ENCODE measurements at regions not wholly inside any gene's neighbourhood (a gene's known extent, or its start where the extent isn't known, plus 50 kb on each side); places are given as distances from the start of the nearest gene placed in this dataset.
A peak's percentile ranks its signal among the peaks of the same experiment; 100 is the strongest.

- in situ Hi-C loops (cut with MboI; ENCODE audit: low sequenced_read_pairs) = no loop called here
- 0 out of 2 replicates have a peak, but pooled peaks cover 1% of the 10 kb centered on the region for H3K4me1 ChIP-seq (ENCODE audit: control insufficient read depth, insufficient read depth, low read length)
- no peak overlapping the region for H3K14ac ChIP-seq (replicated peaks; ENCODE audit: low read depth, low read length)
- peaks cover 9% of the 10 kb centered on the region for H3K27me3 ChIP-seq (ENCODE audit: control insufficient read depth, insufficient read depth, low read length)
- DNase-seq (peak; percentile 11), ATAC-seq (ENCODE audit: low read depth) (peak; percentile 86)
- H3K4me2 ChIP-seq (ENCODE audit: low read depth, low read length) = peak overlapping the region; percentile 97
- no peak overlapping the region for H2BK15ac ChIP-seq (ENCODE audit: low read depth, low read length)
- H2BK20ac ChIP-seq (ENCODE audit: low read depth, low read length) = no peak overlapping the region
- peak overlapping the region in 1 of 2 experiments; percentile 67; a peak in 1 of 4 replicates for H4K8ac ChIP-seq (ENCODE audit: low read depth in 2 of 2, low read length in 2 of 2)
- TF ChIP-seq, protein P1, sequence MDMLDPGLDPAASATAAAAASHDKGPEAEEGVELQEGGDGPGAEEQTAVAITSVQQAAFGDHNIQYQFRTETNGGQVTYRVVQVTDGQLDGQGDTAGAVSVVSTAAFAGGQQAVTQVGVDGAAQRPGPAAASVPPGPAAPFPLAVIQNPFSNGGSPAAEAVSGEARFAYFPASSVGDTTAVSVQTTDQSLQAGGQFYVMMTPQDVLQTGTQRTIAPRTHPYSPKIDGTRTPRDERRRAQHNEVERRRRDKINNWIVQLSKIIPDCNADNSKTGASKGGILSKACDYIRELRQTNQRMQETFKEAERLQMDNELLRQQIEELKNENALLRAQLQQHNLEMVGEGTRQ (IDR thresholded peaks at IDR 0.05; ENCODE audit: low read depth, low read length) = no peak
- no peak for TF ChIP-seq MAZ (IDR thresholded peaks at IDR 0.05; ENCODE audit: borderline replicate concordance, low read depth, low read length)
- no peak for TF ChIP-seq RAD21 (IDR thresholded peaks at IDR 0.05; ENCODE audit: low read length)
- TF ChIP-seq, protein P2, sequence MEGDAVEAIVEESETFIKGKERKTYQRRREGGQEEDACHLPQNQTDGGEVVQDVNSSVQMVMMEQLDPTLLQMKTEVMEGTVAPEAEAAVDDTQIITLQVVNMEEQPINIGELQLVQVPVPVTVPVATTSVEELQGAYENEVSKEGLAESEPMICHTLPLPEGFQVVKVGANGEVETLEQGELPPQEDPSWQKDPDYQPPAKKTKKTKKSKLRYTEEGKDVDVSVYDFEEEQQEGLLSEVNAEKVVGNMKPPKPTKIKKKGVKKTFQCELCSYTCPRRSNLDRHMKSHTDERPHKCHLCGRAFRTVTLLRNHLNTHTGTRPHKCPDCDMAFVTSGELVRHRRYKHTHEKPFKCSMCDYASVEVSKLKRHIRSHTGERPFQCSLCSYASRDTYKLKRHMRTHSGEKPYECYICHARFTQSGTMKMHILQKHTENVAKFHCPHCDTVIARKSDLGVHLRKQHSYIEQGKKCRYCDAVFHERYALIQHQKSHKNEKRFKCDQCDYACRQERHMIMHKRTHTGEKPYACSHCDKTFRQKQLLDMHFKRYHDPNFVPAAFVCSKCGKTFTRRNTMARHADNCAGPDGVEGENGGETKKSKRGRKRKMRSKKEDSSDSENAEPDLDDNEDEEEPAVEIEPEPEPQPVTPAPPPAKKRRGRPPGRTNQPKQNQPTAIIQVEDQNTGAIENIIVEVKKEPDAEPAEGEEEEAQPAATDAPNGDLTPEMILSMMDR (conservative IDR thresholded peaks at IDR 0.05; ENCODE audit: low read depth, low read length) = no peak
- no peak for TF ChIP-seq BHLHE40 (IDR thresholded peaks at IDR 0.05; ENCODE audit: low read depth, low read length)
- no peak for TF ChIP-seq CHD1 (IDR thresholded peaks at IDR 0.05; ENCODE audit: low read depth, low read length)
- H2AK9ac ChIP-seq (replicated peaks; ENCODE audit: low read depth, low read length, poor library complexity) = peak overlapping the region; percentile 62
- no peak overlapping the region for H3K56ac ChIP-seq (ENCODE audit: extremely low read depth, insufficient read depth, low read length)
- POLR2A ChIA-PET (ENCODE audit: unreplicated experiment) = no interaction called here
- H3K27ac ChIP-seq (ENCODE audit: insufficient read depth, low read length) = no peak overlapping the region
- H2BK5ac ChIP-seq (ENCODE audit: low read depth, low read length, poor library complexity, severe bottlenecking) = no peak overlapping the region
- H2AFZ ChIP-seq (replicated peaks; ENCODE audit: low read length, poor library complexity) = peak overlapping the region; percentile 90
- H3K9ac ChIP-seq (ENCODE audit: low read depth, low read length) = no peak overlapping the region
- H3K23ac ChIP-seq (ENCODE audit: low read depth, low read length) = no peak overlapping the region
- no peaks in the 10 kb centered on the region for H3K36me3 ChIP-seq (ENCODE audit: control insufficient read depth, insufficient read depth, low read length)
- H3K18ac ChIP-seq (ENCODE audit: low read depth, low read length) = no peak overlapping the region
- H3K9me3 ChIP-seq (ENCODE audit: control insufficient read depth, insufficient read depth, low read length) = no peaks in the 10 kb centered on the region
- no TSS peak for BruUV-seq (replicated peaks)
- H4K91ac ChIP-seq (ENCODE audit: insufficient read depth, low read depth, low read length) = no peak overlapping the region
- CTCF ChIA-PET = no interaction called here
- WGBS, 2 experiments (ENCODE audit: extremely low coverage in 2 of 2, insufficient read length in 1 of 2) = 9% methylated on average over 15 of the region's 78 CpGs; no CpG with 5 or more reads in 1 of the 2 experiments
- H2AK5ac ChIP-seq (ENCODE audit: low read depth, low read length) = no peak overlapping the region
- H3K9me1 ChIP-seq (ENCODE audit: insufficient read depth, low read length) = no peaks in the 10 kb centered on the region
- no peaks in the 10 kb centered on the region for H4K20me1 ChIP-seq (ENCODE audit: insufficient read depth, low read length)
- H3K4ac ChIP-seq (ENCODE audit: low read depth, low read length) = no peak overlapping the region
- no peak overlapping the region for H4K5ac ChIP-seq (ENCODE audit: low read depth, low read length)
- no peak overlapping the region for H2BK120ac ChIP-seq (ENCODE audit: low read depth, low read length)
- peak overlapping the region; percentile 52 for H3K4me3 ChIP-seq (ENCODE audit: insufficient read depth, low read depth, low read length)
- dilution Hi-C loops (cut with HindIII; ENCODE audit: low sequenced_read_pairs, unreplicated experiment) = no loop called here
- H3K79me1 ChIP-seq (ENCODE audit: low read depth in 1 of 2, low read length in 2 of 2) = no peaks in the 10 kb centered on the region
- intact Hi-C loops (cut with micrococcal nuclease) = no loop called here
Measured at GRCh38 chr10:61000769-61001730, 57.1 kb upstream of the RHOBTB1 start.
